GM23338 (cell line): ENCODE measurements at regions not wholly inside any gene's neighbourhood (a gene's known extent, or its start where the extent isn't known, plus 50 kb on each side); places are given as distances from the start of the nearest gene placed in this dataset.

Experiments
- ATAC-seq: fragments of 200-7000 bp; cut with Tn5 transposase; 3 replicates; pipeline ENCODE4 v1.9.1; 2020
- DNase-seq: peaks from one replicate; pipeline ENCODE4 v3.0.0-alpha.2; 2015; ENCODE audit warnings: low spot score
- H2AFZ ChIP-seq: fragments of 200-600 bp; sonication (generic); 2 replicates; pipeline ENCODE4 v1.8.0; 2016; ENCODE audit warnings: antibody characterized with exemption, mild to moderate bottlenecking, moderate library complexity
- H3F3A ChIP-seq: fragments of 200-600 bp; sonication (generic); replicated peaks from 2 replicates; pipeline ENCODE4 v1.8.0; 2017; ENCODE audit warnings: antibody characterized with exemption, mixed run types, low read depth
- H3K27ac ChIP-seq: fragments of 200-600 bp; sonication (generic); 2 replicates; pipeline ENCODE4 v1.6.1; 2016; ENCODE audit warnings: low read depth
- H3K27me3 ChIP-seq: fragments of 200-600 bp; sonication (generic); 2 replicates; pipeline ENCODE4 v1.8.0; 2016; ENCODE audit warnings: mild to moderate bottlenecking, mixed run types, moderate library complexity; ENCODE audit not compliant: insufficient read depth
- H3K36me3 ChIP-seq: fragments of 200-600 bp; sonication (generic); 2 replicates; pipeline ENCODE4 v1.8.0; 2016; ENCODE audit warnings: mild to moderate bottlenecking; ENCODE audit not compliant: insufficient read depth
- H3K4me1 ChIP-seq: fragments of 200-600 bp; sonication (generic); 2 replicates; pipeline ENCODE4 v1.8.0; 2016; ENCODE audit warnings: mild to moderate bottlenecking, moderate library complexity; ENCODE audit not compliant: insufficient read depth
- H3K4me2 ChIP-seq: fragments of 200-600 bp; sonication (generic); 2 replicates; pipeline ENCODE4 v1.7.1; 2017; ENCODE audit warnings: mixed run types
- H3K4me3 ChIP-seq: fragments of 200-600 bp; sonication (generic); 2 replicates; pipeline ENCODE4 v1.6.1; 2016; ENCODE audit warnings: mixed run types
- H3K79me2 ChIP-seq: fragments of 200-600 bp; sonication (generic); replicated peaks from 2 replicates; pipeline ENCODE4 v1.8.0; 2017; ENCODE audit warnings: mild to moderate bottlenecking; ENCODE audit not compliant: insufficient read depth
- H3K9me2 ChIP-seq: fragments of 200-600 bp; sonication (generic); 2 replicates; pipeline ENCODE4 v1.8.0; 2017; ENCODE audit not compliant: insufficient read depth
- H4K20me1 ChIP-seq: fragments of 200-600 bp; sonication (generic); replicated peaks from 2 replicates; pipeline ENCODE4 v1.8.0; 2017; ENCODE audit warnings: mild to moderate bottlenecking; ENCODE audit not compliant: insufficient read depth
- H3K27ac Mint-ChIP-seq: 2 replicates; pipeline ENCODE4 v1.8.0; 2020; ENCODE audit warnings: inconsistent platforms, mild to moderate bottlenecking, moderate library complexity, mixed read lengths
- H3K27me3 Mint-ChIP-seq: 3 replicates; pipeline ENCODE4 v1.8.0; 2022; ENCODE audit warnings: low read depth, mild to moderate bottlenecking, moderate library complexity, mixed read lengths, inconsistent platforms; ENCODE audit not compliant: insufficient read depth, poor library complexity
- H3K36me3 Mint-ChIP-seq: 3 replicates; pipeline ENCODE4 v1.8.0; 2021; ENCODE audit warnings: low read depth, mild to moderate bottlenecking, inconsistent platforms, moderate library complexity, mixed read lengths
- H3K4me1 Mint-ChIP-seq: 3 replicates; pipeline ENCODE4 v1.8.0; 2020; ENCODE audit warnings: mild to moderate bottlenecking, inconsistent platforms, mixed read lengths
- H3K4me3 Mint-ChIP-seq: 3 replicates; pipeline ENCODE4 v1.8.0; 2021; ENCODE audit warnings: moderate library complexity, mild to moderate bottlenecking, inconsistent platforms, mixed read lengths
- H3K9me3 Mint-ChIP-seq: 3 replicates; pipeline ENCODE4 v1.8.0; 2020; ENCODE audit warnings: moderate library complexity, mild to moderate bottlenecking, inconsistent platforms, mixed read lengths
- CREB1 ChIP-seq: fragments of 250-450 bp; sonication (Bioruptor Pico); IDR thresholded peaks from 2 replicates; pipeline ENCODE4 v1.5.0; 2020; ENCODE audit warnings: low read depth, mild to moderate bottlenecking, moderate library complexity
- CTCF ChIP-seq, 2 experiments: fragments of 200-600 bp in 1 of 2; sonication (generic) in 1 of 2; conservative IDR thresholded peaks; 2 replicates each; pipeline versions ENCODE4 v1.5.1 to v1.6.1; 2016 to 2017; ENCODE audit warnings: antibody characterized with exemption in 2 of 2, low read depth in 2 of 2, mild to moderate bottlenecking in 2 of 2, moderate library complexity in 1 of 2
- ETS1 ChIP-seq: IDR thresholded peaks from 2 replicates; pipeline ENCODE4 v1.6.1; 2016; ENCODE audit warnings: antibody characterized with exemption
- EZH2 ChIP-seq: fragments of 200-600 bp; sonication (generic); IDR thresholded peaks from one replicate; pipeline ENCODE4 v1.8.0; 2017; ENCODE audit warnings: antibody characterized with exemption, mild to moderate bottlenecking, low read depth; ENCODE audit not compliant: unreplicated experiment
- EZH2phosphoT487 ChIP-seq: fragments of 200-600 bp; sonication (generic); IDR thresholded peaks from one replicate; pipeline ENCODE4 v1.8.1; 2018; ENCODE audit warnings: antibody characterized with exemption; ENCODE audit not compliant: unreplicated experiment
- JUNB ChIP-seq: IDR thresholded peaks from one replicate; pipeline ENCODE4 v1.6.1; 2016; ENCODE audit warnings: antibody characterized with exemption; ENCODE audit not compliant: unreplicated experiment
- NANOG ChIP-seq: IDR thresholded peaks from 2 replicates; pipeline ENCODE4 v1.6.1; 2016; ENCODE audit warnings: antibody characterized with exemption, borderline replicate concordance
- POLR2AphosphoS5 ChIP-seq: IDR thresholded peaks from 2 replicates; pipeline ENCODE4 v1.6.1; 2016; ENCODE audit warnings: antibody characterized with exemption, low read depth
- REST ChIP-seq: IDR thresholded peaks from one replicate; pipeline ENCODE4 v1.6.1; 2018; ENCODE audit warnings: antibody characterized with exemption; ENCODE audit not compliant: unreplicated experiment
- STAT1 ChIP-seq: IDR thresholded peaks from one replicate; pipeline ENCODE4 v1.6.1; 2016; ENCODE audit warnings: antibody characterized with exemption; ENCODE audit not compliant: unreplicated experiment
- ZNF114 ChIP-seq: fragments of 250-450 bp; sonication (Bioruptor Pico); IDR thresholded peaks from 2 replicates; pipeline ENCODE4 v1.5.0; 2020; ENCODE audit warnings: mild to moderate bottlenecking, moderate library complexity
- ZNF331 ChIP-seq: fragments of 250-450 bp; sonication (Bioruptor Pico); IDR thresholded peaks from 2 replicates; pipeline ENCODE4 v1.5.0; 2020; ENCODE audit warnings: low read depth, mild to moderate bottlenecking, moderate library complexity
- ZNF462 ChIP-seq: fragments of 250-450 bp; sonication (Bioruptor Pico); IDR thresholded peaks from 2 replicates; pipeline ENCODE4 v1.5.0; 2020; ENCODE audit warnings: mild to moderate bottlenecking, moderate library complexity

GRCh38 chr1:177341773-177342172, 171.0 kb downstream of the BRINP2 start:
- no peak overlapping the region for H3K27ac Mint-ChIP-seq
- peaks cover 6% of the 10 kb centered on the region for H3K27me3 Mint-ChIP-seq

More at GRCh38 chr1:177341773-177342172, 171.0 kb downstream of the BRINP2 start:
- no peaks in the 10 kb centered on the region for H3K36me3 Mint-ChIP-seq
- Histone ChIP-seq H3K4me3 (no peak overlapping the region), H4K20me1 (no peaks in the 10 kb centered on the region), H3K27me3 (no peaks in the 10 kb centered on the region), H3K36me3 (no peaks in the 10 kb centered on the region), H3K9me2 (no peaks in the 10 kb centered on the region), H3K4me2 (no peak overlapping the region), H2AFZ (no peak overlapping the region; the same call in 1 of the 2 replicates), H3F3A (no peaks in the 10 kb centered on the region), H3K27ac (no peak overlapping the region), H3K4me1 (no peaks in the 10 kb centered on the region), H3K79me2 (no peaks in the 10 kb centered on the region)
- no peaks in the 10 kb centered on the region; the same call in 2 of the 3 replicates for H3K4me1 Mint-ChIP-seq
- H3K4me3 Mint-ChIP-seq, result no peak overlapping the region
- no peak for ATAC-seq
- DNase-seq, result no peak
- H3K9me3 Mint-ChIP-seq, result no peaks in the 10 kb centered on the region; the same call in 2 of the 3 replicates
- TF ChIP-seq NANOG (no peak), ZNF114 (CRISPR knock-in tag) (no peak), POLR2AphosphoS5 (no peak), EZH2 (no peak), REST (no peak), EZH2phosphoT487 (no peak), CREB1 (CRISPR knock-in tag) (no peak), CTCF (conservative IDR thresholded peaks at IDR 0.05; ENCODE audit: low read depth in 2 of 2) (no peak), ZNF331 (CRISPR knock-in tag) (no peak), ETS1 (no peak), ZNF462 (CRISPR knock-in tag) (no peak), STAT1 (no peak), JUNB (no peak)
